Nephron (organoid): ENCODE measurements at regions not wholly inside any gene's neighbourhood (a gene's known extent, or its start where the extent isn't known, plus 50 kb on each side); places are given as distances from the start of the nearest gene placed in this dataset.

ENCODE experiments used
- H3K27ac Mint-ChIP-seq, 3 experiments: 2 replicates each; pipeline ENCODE4 v1.8.0; 2020; ENCODE audit warnings: mixed read lengths in 3 of 3, mild to moderate bottlenecking in 2 of 3, moderate library complexity in 1 of 3
- H3K27me3 Mint-ChIP-seq: 2 replicates; pipeline ENCODE4 v1.8.0; 2021; ENCODE audit warnings: low read depth, mild to moderate bottlenecking, moderate library complexity, mixed read lengths
- H3K36me3 Mint-ChIP-seq: 2 replicates; pipeline ENCODE4 v1.8.0; 2020; ENCODE audit warnings: low read depth, mixed read lengths
- H3K4me1 Mint-ChIP-seq: 2 replicates; pipeline ENCODE4 v1.8.0; 2020; ENCODE audit warnings: mixed read lengths
- H3K4me3 Mint-ChIP-seq, 3 experiments: 2 replicates each; pipeline ENCODE4 v1.8.0; 2020; ENCODE audit warnings: mild to moderate bottlenecking in 3 of 3, mixed read lengths in 3 of 3, moderate library complexity in 2 of 3
- H3K9me3 Mint-ChIP-seq: 2 replicates; pipeline ENCODE4 v1.8.0; 2020; ENCODE audit warnings: mixed read lengths
- CTCF ChIP-seq, 3 experiments: fragments of 200-600 bp; sonication (generic); IDR thresholded peaks; one replicate each; pipeline ENCODE4 v1.5.0; 2021; ENCODE audit warnings: antibody characterized with exemption in 3 of 3; ENCODE audit not compliant: unreplicated experiment in 3 of 3

- no peaks in the 10 kb centered on the region for H3K27me3 Mint-ChIP-seq
- H3K4me1 Mint-ChIP-seq: no peaks in the 10 kb centered on the region
- no peak for TF ChIP-seq CTCF (IDR thresholded peaks at IDR 0.05; ENCODE audit: unreplicated experiment in 3 of 3)
- H3K9me3 Mint-ChIP-seq: peaks cover 2% of the 10 kb centered on the region
- H3K4me3 Mint-ChIP-seq: no peak overlapping the region
- no peaks in the 10 kb centered on the region for H3K36me3 Mint-ChIP-seq
- H3K27ac Mint-ChIP-seq: no peak overlapping the region
Observed at GRCh38 chr2:13917958-13918357, 714.6 kb upstream of the LRATD1 start.

- H3K4me1 Mint-ChIP-seq: no peaks in the 10 kb centered on the region
- no peak for TF ChIP-seq CTCF (IDR thresholded peaks at IDR 0.05; ENCODE audit: unreplicated experiment in 3 of 3)
- no peaks in the 10 kb centered on the region for H3K27me3 Mint-ChIP-seq
- no peaks in the 10 kb centered on the region for H3K36me3 Mint-ChIP-seq
- no peak overlapping the region for H3K27ac Mint-ChIP-seq
- H3K4me3 Mint-ChIP-seq: no peak overlapping the region
- peaks cover 2% of the 10 kb centered on the region for H3K9me3 Mint-ChIP-seq
Observed at GRCh38 chr2:13919981-13920382, 712.5 kb upstream of the LRATD1 start.

GRCh38 chr2:13921245-13921644, 711.3 kb upstream of the LRATD1 start:
- no peaks in the 10 kb centered on the region for H3K4me1 Mint-ChIP-seq
- no peaks in the 10 kb centered on the region for H3K36me3 Mint-ChIP-seq
- peaks cover 2% of the 10 kb centered on the region for H3K9me3 Mint-ChIP-seq
- H3K4me3 Mint-ChIP-seq: no peak overlapping the region
- no peak for TF ChIP-seq CTCF (IDR thresholded peaks at IDR 0.05; ENCODE audit: unreplicated experiment in 3 of 3)
- H3K27me3 Mint-ChIP-seq: no peaks in the 10 kb centered on the region
- H3K27ac Mint-ChIP-seq: no peak overlapping the region

- no peak overlapping the region for H3K4me3 Mint-ChIP-seq
Observed at GRCh38 chr2:13923823-13924222, 708.7 kb upstream of the LRATD1 start.

GRCh38 chr2:13942111-13942510, 690.4 kb upstream of the LRATD1 start:
- no peaks in the 10 kb centered on the region for H3K4me1 Mint-ChIP-seq
- no peaks in the 10 kb centered on the region for H3K27me3 Mint-ChIP-seq
- TF ChIP-seq CTCF (IDR thresholded peaks at IDR 0.05; ENCODE audit: unreplicated experiment in 3 of 3): no peak
- H3K36me3 Mint-ChIP-seq: no peaks in the 10 kb centered on the region
- H3K9me3 Mint-ChIP-seq: no peaks in the 10 kb centered on the region
- H3K4me3 Mint-ChIP-seq: no peak overlapping the region
- H3K27ac Mint-ChIP-seq: no peak overlapping the region

More at GRCh38 chr2:13923823-13924222, 708.7 kb upstream of the LRATD1 start:
- no peaks in the 10 kb centered on the region for H3K27me3 Mint-ChIP-seq
- no peak for TF ChIP-seq CTCF (IDR thresholded peaks at IDR 0.05; ENCODE audit: unreplicated experiment in 3 of 3)
- no peak overlapping the region for H3K27ac Mint-ChIP-seq
- no peaks in the 10 kb centered on the region for H3K36me3 Mint-ChIP-seq
- H3K9me3 Mint-ChIP-seq: peaks cover 2% of the 10 kb centered on the region
- no peaks in the 10 kb centered on the region for H3K4me1 Mint-ChIP-seq

GRCh38 chr2:13950761-13951160, 681.8 kb upstream of the LRATD1 start:
- H3K27ac Mint-ChIP-seq: no peak overlapping the region

More at GRCh38 chr2:13950761-13951160, 681.8 kb upstream of the LRATD1 start:
- peaks cover 3% of the 10 kb centered on the region for H3K9me3 Mint-ChIP-seq
- no peaks in the 10 kb centered on the region for H3K4me1 Mint-ChIP-seq
- no peak for TF ChIP-seq CTCF (IDR thresholded peaks at IDR 0.05; ENCODE audit: unreplicated experiment in 3 of 3)
- H3K36me3 Mint-ChIP-seq: no peaks in the 10 kb centered on the region
- H3K4me3 Mint-ChIP-seq: no peak overlapping the region
- peaks cover 4% of the 10 kb centered on the region for H3K27me3 Mint-ChIP-seq
